ENCODE measurements at regions not wholly inside any gene's neighbourhood (a gene's known extent, or its start where the extent isn't known, plus 50 kb on each side); places are given as distances from the start of the nearest gene placed in this dataset.
"Not testable (repeated sequence)": the region's sequence is repeated elsewhere in the genome, so short reads cannot be mapped to it uniquely, and the experiment has no call there.

DNA sequence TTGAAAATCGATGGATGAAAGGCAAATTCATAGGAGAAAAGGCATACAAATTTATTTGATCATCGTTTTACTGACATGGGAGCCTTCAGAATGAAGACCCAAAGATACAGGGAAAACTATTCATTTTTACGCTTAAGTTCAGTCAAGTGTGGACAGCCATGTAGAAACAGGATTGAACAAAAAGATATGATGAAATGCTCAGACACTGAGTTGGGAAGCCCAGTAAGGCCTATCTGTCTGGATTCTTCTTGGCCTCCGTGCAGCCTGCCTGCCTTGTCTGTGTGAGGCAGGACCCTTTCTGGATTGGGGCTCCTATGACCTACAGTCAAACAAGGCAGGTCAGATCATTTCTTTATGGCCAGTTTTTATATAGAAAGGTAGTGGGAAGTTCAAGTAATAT is 203.8 kb upstream of the MYL2 start:
- H3K9me3 ChIP-seq (ENCODE audit: control insufficient read depth, low read length), result no peaks in the 10 kb centered on the region
- H3K27ac ChIP-seq (ENCODE audit: insufficient read depth, low read length, poor library complexity, severe bottlenecking), result no peak overlapping the region
- no peak for DNase-seq
- H3K27me3 ChIP-seq (replicated peaks; ENCODE audit: control insufficient read depth, insufficient read depth, low read length, poor library complexity, severe bottlenecking), result no peaks in the 10 kb centered on the region
- H3K4me1 ChIP-seq (ENCODE audit: control insufficient read depth, insufficient read depth, low read length, poor library complexity, severe bottlenecking), result no peaks in the 10 kb centered on the region
- H3K4me3 ChIP-seq (ENCODE audit: insufficient read depth, low read depth, low read length, poor library complexity, severe bottlenecking), result no peak overlapping the region
- no peaks in the 10 kb centered on the region for H3K36me3 ChIP-seq (ENCODE audit: control insufficient read depth, insufficient read depth, low read length)

DNA sequence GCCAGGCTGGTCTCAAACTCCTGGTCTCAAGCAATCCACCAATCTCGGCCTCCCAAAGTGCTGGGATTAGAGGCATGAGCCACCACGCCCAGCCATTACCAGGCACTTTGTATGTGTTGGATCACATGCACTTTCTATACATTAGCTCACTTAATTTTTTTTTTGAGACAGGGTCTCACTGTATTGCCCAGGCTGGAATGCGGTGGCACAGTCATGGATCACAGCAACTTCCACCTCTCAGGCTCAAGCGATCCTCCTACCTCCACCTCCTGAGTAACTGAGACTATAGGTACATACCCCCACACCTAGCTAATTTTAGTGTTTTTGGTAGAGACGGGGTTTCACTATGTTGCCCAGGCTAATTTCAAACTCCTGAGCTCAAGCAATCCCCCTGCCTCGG is 203.0 kb upstream of the MYL2 start:
- DNase-seq, result no peak
- no peak overlapping the region for H3K27ac ChIP-seq (ENCODE audit: insufficient read depth, low read length, poor library complexity, severe bottlenecking)
- no peaks in the 10 kb centered on the region for H3K4me1 ChIP-seq (ENCODE audit: control insufficient read depth, insufficient read depth, low read length, poor library complexity, severe bottlenecking)
- H3K36me3 ChIP-seq (ENCODE audit: control insufficient read depth, insufficient read depth, low read length), result no peaks in the 10 kb centered on the region
- H3K27me3 ChIP-seq (replicated peaks; ENCODE audit: control insufficient read depth, insufficient read depth, low read length, poor library complexity, severe bottlenecking), result no peaks in the 10 kb centered on the region
- H3K4me3 ChIP-seq (ENCODE audit: insufficient read depth, low read depth, low read length, poor library complexity, severe bottlenecking), result no peak overlapping the region
- no peaks in the 10 kb centered on the region for H3K9me3 ChIP-seq (ENCODE audit: control insufficient read depth, low read length)

DNA sequence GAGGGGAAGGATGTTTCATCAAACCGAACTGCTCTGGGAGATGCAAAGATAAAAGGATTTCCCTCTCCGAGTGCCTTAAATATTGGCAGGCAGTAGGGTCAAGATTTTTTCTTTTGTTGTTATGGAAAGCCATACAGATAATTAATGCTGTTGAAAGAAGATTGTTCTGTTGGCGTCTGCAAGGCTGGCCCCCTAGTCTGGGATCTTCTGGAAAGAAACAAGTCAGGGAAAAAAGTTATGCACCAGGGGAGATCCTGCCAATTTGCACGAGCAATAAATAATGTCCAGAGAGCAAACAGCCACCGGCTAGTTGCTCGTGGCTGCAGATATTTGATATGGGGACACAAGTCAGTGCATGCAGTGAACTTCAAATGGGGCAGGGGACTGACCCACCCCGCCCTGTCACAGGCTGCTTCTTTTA is 202.1 kb upstream of the MYL2 start:
- H3K27ac ChIP-seq (ENCODE audit: insufficient read depth, low read length, poor library complexity, severe bottlenecking), result no peak overlapping the region
- H3K36me3 ChIP-seq (ENCODE audit: control insufficient read depth, insufficient read depth, low read length), result no peaks in the 10 kb centered on the region
- H3K27me3 ChIP-seq (replicated peaks; ENCODE audit: control insufficient read depth, insufficient read depth, low read length, poor library complexity, severe bottlenecking), result no peaks in the 10 kb centered on the region
- no peaks in the 10 kb centered on the region for H3K9me3 ChIP-seq (ENCODE audit: control insufficient read depth, low read length)
- H3K4me3 ChIP-seq (ENCODE audit: insufficient read depth, low read depth, low read length, poor library complexity, severe bottlenecking), result no peak overlapping the region
- DNase-seq, result no peak
- no peaks in the 10 kb centered on the region for H3K4me1 ChIP-seq (ENCODE audit: control insufficient read depth, insufficient read depth, low read length, poor library complexity, severe bottlenecking)

DNA sequence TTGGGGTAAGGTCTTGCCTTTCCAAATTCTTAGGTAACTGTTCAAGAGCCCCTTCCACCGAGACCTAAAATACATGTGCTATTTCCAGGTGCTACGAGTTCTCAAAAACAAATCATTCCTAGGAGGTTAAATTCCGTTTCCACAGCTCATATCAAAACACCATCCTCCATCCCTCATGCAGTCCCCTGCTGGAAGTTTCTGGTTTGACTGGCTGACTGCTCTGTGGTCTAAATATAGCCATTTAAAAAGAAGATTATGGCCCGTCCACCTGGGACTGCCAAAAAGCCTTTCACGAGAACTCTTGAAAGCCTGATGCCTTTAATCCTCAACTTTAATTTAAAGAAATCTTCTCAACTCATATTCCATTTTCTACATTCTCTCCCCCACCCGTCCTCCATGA is 201.5 kb upstream of the MYL2 start:
- Histone ChIP-seq H3K9me3 (ENCODE audit: control insufficient read depth, low read length) (no peaks in the 10 kb centered on the region), H3K27ac (ENCODE audit: insufficient read depth, low read length, poor library complexity, severe bottlenecking) (no peak overlapping the region), H3K4me3 (ENCODE audit: insufficient read depth, low read depth, low read length, poor library complexity, severe bottlenecking) (no peak overlapping the region), H3K4me1 (ENCODE audit: control insufficient read depth, insufficient read depth, low read length, poor library complexity, severe bottlenecking) (no peaks in the 10 kb centered on the region), H3K27me3 (replicated peaks; ENCODE audit: control insufficient read depth, insufficient read depth, low read length, poor library complexity, severe bottlenecking) (no peaks in the 10 kb centered on the region), H3K36me3 (ENCODE audit: control insufficient read depth, insufficient read depth, low read length) (no peaks in the 10 kb centered on the region)
- DNase-seq, result no peak

DNA sequence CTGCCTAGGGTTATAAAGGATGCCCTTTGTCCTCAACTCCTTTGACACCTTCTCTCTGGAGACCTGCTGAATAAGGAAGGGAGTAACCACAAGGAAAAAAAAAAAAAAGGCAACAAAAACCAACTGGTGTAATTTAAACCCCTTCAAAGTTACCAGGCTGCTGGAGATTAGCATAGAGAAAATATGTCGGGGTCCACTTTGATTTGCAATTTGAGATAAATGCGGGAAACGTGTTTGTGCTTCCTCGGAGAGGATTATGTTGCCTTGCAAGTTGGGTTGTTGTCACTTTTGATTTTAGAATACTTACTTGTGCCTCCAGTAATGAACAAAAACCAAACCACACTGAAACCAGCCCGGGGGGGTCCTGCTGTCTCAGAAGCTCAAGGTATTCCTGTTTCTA is 200.2 kb upstream of the MYL2 start:
- Histone ChIP-seq H3K9me3 (ENCODE audit: control insufficient read depth, low read length) (no peaks in the 10 kb centered on the region), H3K36me3 (ENCODE audit: control insufficient read depth, insufficient read depth, low read length) (no peaks in the 10 kb centered on the region), H3K4me1 (ENCODE audit: control insufficient read depth, insufficient read depth, low read length, poor library complexity, severe bottlenecking) (no peaks in the 10 kb centered on the region), H3K27me3 (replicated peaks; ENCODE audit: control insufficient read depth, insufficient read depth, low read length, poor library complexity, severe bottlenecking) (no peaks in the 10 kb centered on the region), H3K4me3 (ENCODE audit: insufficient read depth, low read depth, low read length, poor library complexity, severe bottlenecking) (no peak overlapping the region), H3K27ac (ENCODE audit: insufficient read depth, low read length, poor library complexity, severe bottlenecking) (no peak overlapping the region)
- DNase-seq, result no peak

DNA sequence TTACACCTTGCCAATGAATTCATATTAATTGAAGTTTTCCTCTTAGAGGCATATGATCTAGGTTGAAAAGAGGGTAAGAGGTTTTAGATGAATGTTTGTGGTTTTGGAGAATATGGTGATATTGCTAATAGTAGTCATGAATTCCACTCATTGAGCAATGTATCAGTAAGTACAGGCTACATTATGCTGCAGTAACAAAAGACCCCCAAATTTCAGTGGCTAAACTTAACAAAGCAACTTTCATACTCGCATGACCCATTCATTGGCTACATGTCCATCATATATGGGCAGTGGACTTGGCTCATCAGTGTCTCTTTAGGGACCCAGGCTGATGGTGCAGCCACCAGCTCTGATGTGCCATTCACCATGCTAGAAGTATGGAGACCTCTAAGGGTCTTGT is 196.6 kb upstream of the MYL2 start:
- no peak overlapping the region for H3K4me3 ChIP-seq (ENCODE audit: insufficient read depth, low read depth, low read length, poor library complexity, severe bottlenecking)
- H3K9me3 ChIP-seq (ENCODE audit: control insufficient read depth, low read length), result no peaks in the 10 kb centered on the region
- no peak for DNase-seq

DNA sequence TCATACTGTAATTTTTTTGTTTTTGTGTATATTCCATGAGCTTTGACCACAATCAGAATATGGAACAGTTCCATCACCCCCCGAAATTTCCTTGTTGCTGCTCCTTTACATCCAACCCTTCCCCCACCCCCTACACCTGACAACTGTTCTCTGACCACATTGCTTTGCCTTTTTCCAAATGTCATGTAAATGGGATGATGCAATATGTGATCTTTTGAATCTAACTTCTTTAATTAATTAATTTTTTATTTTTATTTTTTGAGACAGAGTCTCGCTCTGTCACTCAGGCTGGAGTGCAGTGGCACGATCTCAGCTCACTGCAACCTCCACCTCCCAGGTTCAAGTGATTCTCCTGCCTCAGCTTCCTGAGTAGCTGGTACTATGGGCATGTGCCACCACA is 192.9 kb upstream of the MYL2 start:
- H3K4me3 ChIP-seq (ENCODE audit: insufficient read depth, low read depth, low read length, poor library complexity, severe bottlenecking); H3K4me1 ChIP-seq (ENCODE audit: control insufficient read depth, insufficient read depth, low read length, poor library complexity, severe bottlenecking); H3K27me3 ChIP-seq (replicated peaks; ENCODE audit: control insufficient read depth, insufficient read depth, low read length, poor library complexity, severe bottlenecking); H3K27ac ChIP-seq (ENCODE audit: insufficient read depth, low read length, poor library complexity, severe bottlenecking); H3K9me3 ChIP-seq (ENCODE audit: control insufficient read depth, low read length); H3K36me3 ChIP-seq (ENCODE audit: control insufficient read depth, insufficient read depth, low read length); DNase-seq: not testable (repeated sequence)

More for the DNA sequence above, 196.6 kb upstream of the MYL2 start:
- Histone ChIP-seq H3K36me3 (ENCODE audit: control insufficient read depth, insufficient read depth, low read length) (no peaks in the 10 kb centered on the region), H3K27me3 (replicated peaks; ENCODE audit: control insufficient read depth, insufficient read depth, low read length, poor library complexity, severe bottlenecking) (no peaks in the 10 kb centered on the region), H3K27ac (ENCODE audit: insufficient read depth, low read length, poor library complexity, severe bottlenecking) (no peak overlapping the region), H3K4me1 (ENCODE audit: control insufficient read depth, insufficient read depth, low read length, poor library complexity, severe bottlenecking) (no peaks in the 10 kb centered on the region)

DNA sequence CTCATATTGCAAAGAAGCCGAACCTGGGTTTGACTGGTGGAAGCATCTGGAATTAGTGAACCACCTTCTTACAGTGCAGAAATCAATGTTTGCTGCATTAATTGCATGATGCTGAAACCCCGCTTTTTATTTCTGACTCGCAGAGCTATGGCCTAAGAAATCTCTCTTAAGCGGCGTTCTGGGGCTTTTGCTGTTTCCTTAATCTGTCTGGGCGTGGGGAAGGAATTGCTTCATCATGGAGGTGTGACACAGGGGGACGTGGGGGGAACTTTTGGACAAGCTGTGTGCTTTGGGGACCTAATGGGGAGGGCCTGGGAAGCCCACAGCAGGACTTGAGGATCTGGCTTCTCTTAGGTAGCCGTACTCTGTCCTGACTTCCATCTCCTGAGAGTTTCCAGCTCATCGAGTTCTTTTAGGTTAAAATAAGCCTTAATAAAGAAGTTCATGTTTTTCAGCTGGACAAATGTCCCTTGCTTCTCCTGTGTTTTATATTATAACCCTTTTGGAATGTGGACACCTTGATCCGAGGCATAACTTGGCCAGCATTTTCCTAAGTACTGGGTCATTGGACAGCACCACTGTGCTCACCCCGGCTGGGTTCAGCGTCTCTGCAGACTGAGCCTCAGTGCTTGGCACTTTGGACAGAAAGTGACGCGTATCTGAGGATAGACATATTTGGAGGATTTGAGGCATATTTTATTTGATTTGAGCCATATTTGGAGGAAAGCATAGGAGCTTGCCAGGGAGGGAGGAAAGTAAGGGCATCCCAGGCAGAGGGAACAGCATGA is 192.1 kb upstream of the MYL2 start:
- Histone ChIP-seq H3K4me1 (ENCODE audit: control insufficient read depth, insufficient read depth, low read length, poor library complexity, severe bottlenecking) (no peaks in the 10 kb centered on the region), H3K27me3 (replicated peaks; ENCODE audit: control insufficient read depth, insufficient read depth, low read length, poor library complexity, severe bottlenecking) (no peaks in the 10 kb centered on the region), H3K9me3 (ENCODE audit: control insufficient read depth, low read length) (no peaks in the 10 kb centered on the region), H3K27ac (ENCODE audit: insufficient read depth, low read length, poor library complexity, severe bottlenecking) (no peak overlapping the region), H3K4me3 (ENCODE audit: insufficient read depth, low read depth, low read length, poor library complexity, severe bottlenecking) (no peak overlapping the region), H3K36me3 (ENCODE audit: control insufficient read depth, insufficient read depth, low read length) (no peaks in the 10 kb centered on the region)
- no peak for DNase-seq

DNA sequence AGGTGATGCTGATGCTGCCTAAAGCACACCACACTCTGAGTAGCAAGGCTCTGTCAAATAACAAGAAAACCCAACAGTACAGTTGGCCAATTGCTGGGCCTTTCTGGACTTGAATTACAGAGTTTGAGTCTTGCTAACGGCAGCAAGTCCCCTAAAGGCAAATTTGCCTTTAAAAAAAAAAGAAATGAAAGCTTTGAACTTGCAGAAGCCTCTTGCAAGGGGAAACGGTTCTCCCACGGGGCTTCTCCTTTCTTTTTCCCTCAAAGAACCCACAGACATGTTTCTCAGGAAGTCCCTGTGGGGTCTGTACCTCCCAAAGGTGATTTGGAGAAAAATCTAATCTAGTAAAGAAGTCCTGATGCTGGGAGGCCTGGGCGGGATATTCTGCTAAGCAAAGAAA is 191.3 kb upstream of the MYL2 start:
- no peaks in the 10 kb centered on the region for H3K4me1 ChIP-seq (ENCODE audit: control insufficient read depth, insufficient read depth, low read length, poor library complexity, severe bottlenecking)
- H3K4me3 ChIP-seq (ENCODE audit: insufficient read depth, low read depth, low read length, poor library complexity, severe bottlenecking), result no peak overlapping the region
- no peak overlapping the region for H3K27ac ChIP-seq (ENCODE audit: insufficient read depth, low read length, poor library complexity, severe bottlenecking)
- H3K36me3 ChIP-seq (ENCODE audit: control insufficient read depth, insufficient read depth, low read length), result no peaks in the 10 kb centered on the region
- no peak for DNase-seq
- H3K9me3 ChIP-seq (ENCODE audit: control insufficient read depth, low read length), result no peaks in the 10 kb centered on the region
- H3K27me3 ChIP-seq (replicated peaks; ENCODE audit: control insufficient read depth, insufficient read depth, low read length, poor library complexity, severe bottlenecking), result no peaks in the 10 kb centered on the region

DNA sequence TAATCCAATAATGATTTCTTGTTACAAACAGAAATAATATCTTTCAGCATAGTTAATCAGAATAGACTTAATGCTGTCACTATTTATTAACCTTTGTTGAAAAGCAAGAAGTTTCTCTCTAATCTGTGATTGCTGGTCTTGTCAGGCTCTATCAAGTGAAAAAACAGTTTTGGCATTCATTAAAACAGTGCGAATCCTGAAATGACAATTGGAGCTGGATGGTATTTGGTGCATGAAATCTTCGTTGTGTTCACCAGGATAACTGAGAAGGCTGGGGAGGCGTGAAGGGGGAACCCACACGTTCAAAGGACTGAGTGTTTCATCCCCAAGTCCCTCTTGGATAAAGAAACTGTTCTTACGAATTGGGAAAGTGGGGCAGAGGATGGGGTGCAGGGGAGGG is 190.2 kb upstream of the MYL2 start:
- Histone ChIP-seq H3K27ac (ENCODE audit: insufficient read depth, low read length, poor library complexity, severe bottlenecking) (no peak overlapping the region), H3K4me3 (ENCODE audit: insufficient read depth, low read depth, low read length, poor library complexity, severe bottlenecking) (no peak overlapping the region), H3K9me3 (ENCODE audit: control insufficient read depth, low read length) (no peaks in the 10 kb centered on the region), H3K4me1 (ENCODE audit: control insufficient read depth, insufficient read depth, low read length, poor library complexity, severe bottlenecking) (no peaks in the 10 kb centered on the region), H3K27me3 (replicated peaks; ENCODE audit: control insufficient read depth, insufficient read depth, low read length, poor library complexity, severe bottlenecking) (no peaks in the 10 kb centered on the region), H3K36me3 (ENCODE audit: control insufficient read depth, insufficient read depth, low read length) (no peaks in the 10 kb centered on the region)
- DNase-seq, result no peak
